ENCODE measurements at regions not wholly inside any gene's neighbourhood (a gene's known extent, or its start where the extent isn't known, plus 50 kb on each side); places are given as distances from the start of the nearest gene placed in this dataset.
"Not testable (repeated sequence)": the region's sequence is repeated elsewhere in the genome, so short reads cannot be mapped to it uniquely, and the experiment has no call there.

DNA sequence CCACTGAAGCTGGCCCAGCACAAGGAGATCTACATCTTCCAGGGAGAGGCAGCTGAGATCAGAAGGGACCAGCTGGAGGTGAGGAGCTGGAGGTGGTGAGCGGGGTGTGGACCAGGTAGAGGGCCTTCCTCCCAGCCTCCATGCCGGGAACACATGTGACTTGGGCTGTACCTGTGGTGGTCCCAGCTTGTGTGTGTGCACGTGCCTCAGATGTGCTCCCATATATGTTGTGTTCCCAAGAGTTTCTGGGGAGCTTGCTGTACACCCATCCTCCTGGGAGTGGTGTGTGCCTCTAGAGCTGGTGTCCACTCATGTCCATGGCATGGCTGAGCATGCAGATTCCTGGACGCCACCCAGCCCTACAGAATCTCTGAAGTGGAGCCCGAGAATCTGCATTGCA is 183.7 kb upstream of the AKAP13 start:
- not testable (repeated sequence) for DNase-seq

DNA sequence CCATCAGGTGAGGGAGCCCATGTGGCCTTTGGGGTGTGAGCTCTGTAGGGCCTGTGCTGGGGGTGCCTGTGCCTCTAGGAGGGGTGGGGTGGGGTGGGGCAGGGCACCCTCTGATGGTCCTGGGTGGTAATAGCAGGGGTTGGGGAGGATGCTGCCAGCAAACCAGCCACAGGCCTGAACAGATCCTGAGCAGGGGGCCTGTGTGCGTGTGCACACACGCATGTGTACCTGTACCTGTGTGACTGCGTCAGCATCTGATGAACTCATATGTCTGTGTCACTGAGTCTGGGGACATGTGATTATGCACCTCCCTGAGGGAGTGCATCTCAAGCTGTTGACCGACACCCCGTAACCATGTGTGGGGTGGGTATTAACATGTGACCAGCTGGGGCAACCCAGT is 182.8 kb upstream of the AKAP13 start:
- DNase-seq: not testable (repeated sequence)

DNA sequence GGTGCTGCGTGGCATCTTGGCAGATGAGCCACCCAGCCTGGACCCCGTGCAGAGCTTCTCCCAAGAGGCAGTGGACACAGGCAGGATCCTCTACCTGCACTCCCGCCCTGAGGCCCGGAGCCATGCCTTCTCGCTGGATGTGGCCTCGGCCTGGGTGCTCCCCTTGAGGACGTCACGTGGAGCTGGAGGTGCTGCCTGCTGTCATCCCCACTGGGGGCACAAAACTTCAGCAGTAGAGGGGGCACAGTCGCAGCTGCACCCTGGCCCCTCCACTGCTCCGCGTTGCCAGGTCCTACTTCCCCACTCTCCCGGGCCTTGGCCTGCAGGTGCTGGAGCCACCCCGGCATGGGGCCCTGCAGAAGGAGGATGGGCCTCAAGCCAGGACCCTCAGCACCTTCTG is 182.0 kb upstream of the AKAP13 start:
- not testable (repeated sequence) for DNase-seq

DNA sequence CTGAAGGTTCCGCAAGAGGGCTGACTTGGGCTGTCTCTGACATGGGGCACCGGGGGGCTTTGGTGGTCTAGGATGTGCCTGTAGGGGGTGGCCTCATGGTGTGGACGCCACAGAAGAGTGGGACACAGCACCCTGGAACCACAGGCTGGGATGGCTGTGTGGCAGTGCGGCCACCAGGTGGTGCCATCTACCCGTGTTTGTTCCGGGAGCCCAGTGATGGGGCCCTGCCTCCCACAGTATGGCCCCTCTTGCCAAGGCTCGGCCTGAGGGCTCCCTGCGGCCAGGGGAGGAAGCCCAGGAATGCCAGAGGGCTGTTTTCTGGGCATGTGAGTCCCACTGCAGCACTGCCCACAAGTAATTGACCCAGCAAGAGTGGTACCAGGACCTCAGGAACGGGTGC is 180.2 kb upstream of the AKAP13 start:
- not testable (repeated sequence) for DNase-seq

DNA sequence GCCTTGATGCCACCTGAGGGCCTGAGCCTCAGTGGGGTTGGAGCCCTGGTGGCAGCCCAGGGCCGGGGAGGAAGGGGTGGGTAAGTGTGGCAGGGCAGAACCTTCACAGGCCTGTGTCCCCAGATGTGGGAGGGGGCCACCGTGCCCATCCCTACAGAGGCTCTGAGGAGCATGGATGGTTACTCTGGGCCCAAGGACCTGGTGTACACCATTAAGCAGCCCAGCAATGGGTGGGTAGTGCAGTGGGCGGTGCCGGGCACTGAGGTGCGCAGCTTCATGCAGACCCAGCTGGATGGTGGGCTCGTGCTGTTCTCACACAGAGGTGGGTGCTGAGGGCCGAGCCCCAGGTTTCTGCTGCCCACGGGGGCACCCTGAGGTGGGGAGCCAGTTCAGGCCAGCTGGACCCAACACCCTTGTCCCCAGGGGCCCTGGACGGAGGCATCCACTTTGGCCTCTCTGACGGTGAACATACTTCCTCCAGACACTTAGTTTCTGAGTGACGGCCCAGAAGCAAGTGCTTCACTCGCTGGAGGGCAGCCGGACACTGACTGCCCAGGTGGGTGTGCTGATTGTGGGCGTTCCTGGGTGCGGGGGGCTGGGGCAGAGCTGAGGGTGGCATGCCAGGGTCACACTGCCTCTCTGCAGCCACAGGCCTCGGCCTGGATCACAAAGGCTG is 179.1 kb upstream of the AKAP13 start:
- not testable (repeated sequence) for DNase-seq

DNA sequence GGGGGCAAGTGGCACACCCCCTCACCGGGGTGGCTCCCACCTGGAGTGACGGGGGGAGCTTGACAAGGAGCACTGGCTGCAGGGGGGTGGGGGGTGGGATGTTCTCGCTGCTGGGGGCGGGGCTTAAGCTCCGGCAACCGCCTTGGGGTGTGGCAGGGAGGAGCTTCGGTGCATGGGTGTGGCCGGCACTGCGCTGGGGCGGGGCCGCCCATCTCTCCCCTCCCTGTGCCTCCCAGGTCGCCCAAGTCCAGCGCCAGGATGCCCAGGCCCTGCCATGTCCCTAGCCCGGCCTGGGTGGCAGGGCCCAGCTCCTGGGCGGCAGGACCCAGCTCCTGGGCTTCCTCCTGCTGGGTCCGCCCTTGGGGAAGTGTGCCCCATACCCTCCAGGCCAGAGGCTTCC is 175.9 kb upstream of the AKAP13 start:
- not testable (repeated sequence) for DNase-seq

DNA sequence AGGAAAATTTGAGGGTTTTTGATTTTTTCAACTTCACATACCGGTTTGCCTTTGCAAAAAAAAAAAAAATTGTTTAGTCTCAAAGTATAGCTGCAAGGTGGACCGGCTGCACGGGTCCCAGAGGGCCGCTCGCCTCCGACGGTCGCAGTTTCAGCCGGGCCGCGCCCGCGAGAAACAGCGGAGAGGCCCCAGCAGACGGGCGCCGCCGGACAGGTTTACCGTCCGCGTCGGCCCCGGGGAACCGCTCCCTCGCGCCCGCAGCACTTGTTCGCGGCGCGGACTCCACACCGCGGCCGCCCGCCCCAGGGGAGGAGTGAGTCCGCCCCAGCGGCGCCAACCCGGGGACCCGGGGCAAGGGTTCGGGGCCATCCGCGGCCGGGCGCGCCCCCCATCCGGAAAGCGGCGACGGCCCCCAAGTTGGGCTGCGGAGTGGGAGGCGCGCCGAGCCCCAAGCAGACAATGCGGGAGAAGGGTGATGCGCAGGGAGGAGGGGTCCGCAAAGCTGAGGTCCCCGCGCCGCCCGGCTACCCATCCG is 146.5 kb upstream of the AKAP13 start:
- DNase-seq: not testable (repeated sequence)

DNA sequence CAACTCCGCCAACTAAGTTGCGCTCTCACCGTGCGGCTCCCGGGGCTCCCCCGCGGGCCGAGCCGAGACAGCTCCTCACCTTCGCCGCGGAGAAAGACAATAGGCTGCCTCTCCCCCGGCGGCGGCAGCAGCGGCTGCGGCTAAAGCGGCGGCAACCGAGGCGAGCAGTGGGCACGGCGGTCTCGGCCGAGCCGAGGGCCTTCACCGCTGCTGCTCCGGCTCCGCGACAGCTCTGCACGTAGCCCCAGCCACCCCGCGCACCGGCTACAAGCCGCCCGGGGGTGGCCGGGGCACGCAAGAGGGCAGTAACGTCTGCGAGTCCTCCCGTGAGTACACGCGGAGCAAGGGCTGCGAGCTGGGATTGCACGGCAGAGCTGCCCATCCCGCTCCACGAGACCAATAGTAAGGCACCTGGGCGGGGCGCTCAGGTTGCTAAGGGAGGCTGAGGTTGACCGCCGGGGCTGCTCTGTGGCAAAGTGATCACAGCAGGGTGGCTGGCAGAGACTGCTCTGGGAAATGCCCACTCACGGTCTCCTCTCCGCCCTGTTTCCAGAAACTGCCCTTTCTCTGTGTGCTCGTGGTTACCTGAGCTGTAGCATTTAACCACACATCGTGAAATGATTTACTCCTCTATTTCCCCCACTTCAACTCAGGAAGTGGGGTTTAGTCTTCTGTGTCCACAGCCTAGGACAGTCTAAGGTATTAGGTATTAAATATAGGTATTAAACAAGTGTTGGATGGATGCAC is 145.8 kb upstream of the AKAP13 start:
- not testable (repeated sequence) for DNase-seq

DNA sequence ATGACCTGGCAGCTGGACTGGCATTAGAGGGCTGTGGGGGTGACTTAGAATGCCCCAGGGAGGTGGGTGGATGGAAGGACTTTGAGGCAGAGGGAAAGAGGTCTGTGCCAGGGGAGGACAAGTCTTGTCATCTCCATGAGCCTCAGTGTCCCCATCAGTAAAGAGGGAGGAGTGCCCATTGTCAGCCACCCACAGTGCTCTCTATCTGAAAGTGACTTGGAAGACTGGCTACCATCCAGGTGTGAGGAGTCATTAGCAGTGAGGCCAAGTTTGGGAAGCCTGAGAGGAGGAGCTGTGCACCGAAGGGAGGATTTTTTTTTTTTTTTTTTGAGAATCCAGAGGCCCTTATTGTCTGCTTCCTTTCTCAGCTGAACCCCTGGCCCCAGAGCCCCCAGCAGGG is 136.3 kb upstream of the AKAP13 start:
- not testable (repeated sequence) for DNase-seq

DNA sequence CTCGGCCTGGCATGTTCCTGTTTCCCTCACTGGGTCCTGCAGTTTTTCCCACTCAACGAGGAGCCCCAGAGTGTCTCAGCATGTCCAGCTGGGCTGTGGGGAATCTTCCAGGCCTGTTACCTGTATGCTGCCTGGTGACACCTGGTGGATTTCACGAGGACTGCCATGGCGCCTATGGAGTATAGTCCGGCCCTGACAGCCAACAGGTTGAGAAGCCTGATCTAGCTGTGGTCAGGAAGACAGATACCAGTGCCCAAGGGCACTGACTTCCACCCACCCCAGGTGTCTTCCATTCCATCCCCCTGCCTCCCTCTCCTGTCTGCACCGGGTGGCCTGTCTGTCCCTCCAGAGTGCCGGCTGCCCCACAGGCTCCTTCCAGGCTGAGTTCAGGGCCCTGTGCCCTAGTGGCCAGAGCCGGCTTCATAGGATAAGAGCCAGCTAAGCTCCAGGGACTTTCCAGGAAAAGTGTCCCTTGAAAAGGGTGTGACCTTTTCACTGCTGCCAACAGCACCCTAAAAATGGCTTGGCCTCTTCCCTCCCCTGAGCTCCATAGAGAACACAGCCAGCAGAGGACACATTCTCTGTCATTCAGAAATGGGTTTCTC is 129.4 kb upstream of the AKAP13 start:
- DNase-seq: not testable (repeated sequence)

DNA sequence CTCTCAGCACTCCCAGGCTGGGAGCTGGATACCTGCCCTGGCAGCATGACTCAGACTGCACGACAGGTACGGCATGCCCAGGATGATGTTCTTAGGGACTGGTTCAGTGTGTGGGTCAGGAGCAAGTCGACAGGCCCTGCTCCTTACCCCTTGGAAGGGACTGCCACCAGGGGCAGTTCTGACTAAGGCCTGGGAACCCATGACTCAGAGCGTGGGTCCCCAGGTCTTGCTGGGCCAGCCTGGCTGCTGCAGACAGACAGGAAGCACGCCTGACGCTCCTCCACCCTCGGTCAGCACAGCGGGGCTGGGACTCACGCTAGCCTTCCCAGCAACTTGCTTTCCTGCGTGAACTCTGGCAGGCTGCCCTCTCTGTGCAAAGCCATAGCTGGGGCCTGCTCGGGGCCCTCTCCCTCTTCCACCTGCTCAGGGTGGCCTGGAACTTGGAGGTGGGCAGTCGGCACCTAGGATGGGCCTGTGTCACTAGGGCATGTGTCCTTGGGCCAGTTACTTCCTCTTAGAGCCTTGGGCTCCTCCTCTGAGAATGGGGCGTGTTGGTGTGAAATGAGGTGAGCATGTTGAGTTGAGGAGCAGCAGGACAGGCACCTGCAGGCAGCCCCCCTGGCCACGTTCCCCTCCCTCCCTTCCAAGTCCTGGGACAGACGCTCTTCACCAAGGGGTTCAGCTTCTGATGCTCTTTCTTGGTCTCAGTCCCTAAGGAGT is 127.0 kb upstream of the AKAP13 start:
- not testable (repeated sequence) for DNase-seq

DNA sequence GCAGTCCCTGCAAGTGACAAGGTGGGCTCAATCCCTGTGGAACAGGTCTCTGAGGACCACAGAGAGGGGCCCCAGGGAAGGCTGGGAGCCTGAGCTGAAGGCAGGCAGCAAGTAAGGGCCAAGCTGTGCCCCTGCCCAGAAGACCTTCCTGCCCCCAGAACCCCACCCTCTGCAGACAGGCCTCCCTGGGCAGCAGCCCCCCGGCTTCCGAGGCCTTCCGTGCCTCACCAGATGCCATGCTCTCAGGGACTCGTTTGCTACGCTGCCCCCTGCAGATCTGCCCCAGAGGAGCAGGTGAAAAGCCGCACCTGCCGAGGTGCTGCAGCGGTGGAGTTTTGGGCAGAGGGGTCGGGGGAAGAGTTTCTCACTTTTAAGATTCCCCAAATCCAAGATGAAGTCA is 125.4 kb upstream of the AKAP13 start:
- DNase-seq: not testable (repeated sequence)

DNA sequence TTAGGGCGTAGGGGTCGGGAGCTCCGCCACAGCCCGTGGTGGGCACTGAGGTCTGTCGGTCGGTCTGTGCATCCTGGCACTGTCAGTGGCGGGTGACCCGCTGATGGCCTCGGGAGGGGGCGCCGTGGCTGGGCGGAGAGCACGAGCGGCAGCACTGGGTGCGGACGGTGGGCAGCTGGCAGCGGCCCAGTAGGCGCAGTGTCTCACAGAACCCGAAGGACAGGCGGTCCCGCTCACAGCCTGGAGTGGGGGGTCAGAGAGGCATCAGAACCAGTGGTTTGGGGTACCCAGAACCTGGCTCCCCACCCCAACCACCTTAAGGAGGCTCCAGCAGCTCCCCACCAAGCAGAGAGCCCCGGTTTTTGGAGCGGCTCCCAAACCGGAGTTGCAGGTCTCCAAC is 124.9 kb upstream of the AKAP13 start:
- DNase-seq: not testable (repeated sequence)

DNA sequence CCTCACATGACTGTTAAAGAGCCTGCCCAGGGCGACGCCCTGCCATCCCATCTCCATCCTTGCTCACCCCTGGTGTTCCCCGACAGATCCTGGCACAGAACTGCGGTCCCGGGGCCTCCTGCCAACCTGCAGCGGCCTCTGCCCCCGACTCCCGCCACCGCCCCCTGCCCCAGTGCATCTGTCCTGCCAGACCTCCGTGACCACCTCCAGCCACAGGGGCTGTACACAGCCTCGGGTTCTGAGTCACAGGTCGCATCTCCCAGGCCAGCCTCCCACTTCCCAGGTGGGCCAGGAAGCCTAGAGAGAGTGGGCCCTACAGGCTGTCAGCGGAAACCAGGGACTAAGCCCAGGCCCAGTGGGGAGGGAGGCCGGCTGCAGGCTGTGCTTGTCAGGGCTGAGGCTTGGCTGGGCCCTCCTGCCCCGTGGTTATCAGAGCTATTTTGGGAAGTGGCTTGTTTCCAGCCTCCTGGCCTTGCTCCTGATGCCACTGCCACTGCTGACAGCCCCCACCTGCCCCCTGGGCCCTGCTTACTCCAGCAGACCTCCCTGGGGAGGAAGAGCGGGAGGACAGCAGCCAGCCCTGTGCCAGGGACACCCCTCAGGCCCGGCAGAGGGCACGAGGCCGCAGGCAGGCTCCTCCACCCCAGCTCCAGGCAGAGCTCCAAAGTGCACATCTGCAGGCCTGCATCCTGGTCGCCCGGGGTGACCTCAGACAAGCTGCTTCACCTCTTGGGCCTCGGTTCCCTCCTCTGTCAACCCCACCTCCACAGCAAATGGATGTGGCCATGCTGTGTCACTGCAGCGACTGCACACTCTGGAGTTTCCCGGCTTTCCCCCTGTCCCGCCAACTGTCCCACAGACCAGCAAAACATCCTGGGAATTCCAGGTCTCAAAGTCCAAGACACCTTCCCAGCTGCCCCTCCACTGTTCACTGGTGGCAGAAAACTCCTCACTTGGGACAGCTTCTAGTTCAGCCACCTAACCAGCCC is 124.1 kb upstream of the AKAP13 start:
- DNase-seq: not testable (repeated sequence)

DNA sequence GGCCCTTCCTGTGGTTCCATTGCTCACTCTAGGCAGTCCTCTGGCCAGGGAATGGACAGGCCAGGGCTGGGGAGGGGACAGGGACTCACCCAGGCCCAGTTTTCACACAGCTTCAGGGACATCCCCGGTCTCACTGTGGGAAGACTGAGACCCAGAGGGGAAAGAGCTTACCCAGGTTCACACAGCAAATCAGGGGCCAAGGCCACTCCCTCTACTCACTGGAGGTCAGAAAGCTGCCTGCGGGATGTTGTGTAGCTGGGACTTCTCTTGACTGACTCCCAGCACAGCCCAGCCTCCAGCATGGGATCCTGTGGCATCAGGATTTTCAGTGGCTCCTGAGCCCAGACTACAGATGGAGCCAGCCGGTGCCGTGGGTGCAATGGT is 122.3 kb upstream of the AKAP13 start:
- DNase-seq: not testable (repeated sequence)

DNA sequence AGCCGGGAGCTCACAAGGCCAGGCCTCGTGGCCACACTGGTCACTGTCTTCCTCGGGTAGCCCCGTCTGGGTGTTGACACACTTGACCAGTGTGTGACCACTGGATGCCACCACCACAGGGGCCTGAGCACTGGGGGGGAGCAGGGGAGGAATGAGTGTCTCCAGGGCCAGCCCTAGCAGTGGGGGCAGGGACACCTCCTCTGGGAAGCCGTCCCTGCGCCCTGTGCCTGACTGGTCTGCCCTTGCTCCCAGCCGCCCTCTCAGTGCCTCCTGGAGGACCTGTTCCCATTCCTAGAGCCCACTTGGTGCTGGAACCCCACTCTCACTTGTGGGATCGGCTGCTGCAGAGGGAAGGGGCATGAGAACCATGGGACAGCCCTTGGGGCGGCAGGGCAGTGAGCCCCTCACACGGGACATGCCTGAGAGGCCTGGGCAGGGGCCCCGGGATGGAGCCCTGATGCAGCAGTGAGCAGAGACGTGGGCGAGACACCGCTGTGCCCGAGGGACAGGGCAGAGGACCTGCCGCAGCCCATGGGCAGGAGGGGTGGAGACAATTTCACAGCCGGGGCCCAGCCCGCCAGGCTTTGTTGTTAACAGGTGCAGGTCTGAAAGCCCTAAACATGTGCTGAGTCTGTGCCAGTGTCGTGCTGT is 121.7 kb upstream of the AKAP13 start:
- not testable (repeated sequence) for DNase-seq

DNA sequence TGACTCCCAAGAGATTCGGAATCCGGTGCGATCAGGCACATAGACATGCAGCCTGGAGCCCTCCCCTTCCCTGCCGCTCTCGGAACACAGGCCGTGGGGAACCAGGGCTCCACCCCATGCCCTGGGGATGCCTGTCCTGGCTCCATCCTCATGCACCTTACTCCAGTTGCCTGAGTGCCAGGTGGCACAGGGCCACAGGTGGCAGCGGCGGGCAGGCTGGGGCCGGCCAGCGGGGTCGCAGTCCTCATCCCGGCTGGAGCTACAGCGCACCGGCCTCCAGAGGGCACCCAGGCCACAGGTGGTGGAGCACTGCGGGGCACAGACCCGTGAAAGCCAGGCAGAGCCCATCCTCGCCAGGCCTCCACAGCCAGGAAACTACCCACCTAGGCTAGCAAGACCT is 119.9 kb upstream of the AKAP13 start:
- not testable (repeated sequence) for DNase-seq

DNA sequence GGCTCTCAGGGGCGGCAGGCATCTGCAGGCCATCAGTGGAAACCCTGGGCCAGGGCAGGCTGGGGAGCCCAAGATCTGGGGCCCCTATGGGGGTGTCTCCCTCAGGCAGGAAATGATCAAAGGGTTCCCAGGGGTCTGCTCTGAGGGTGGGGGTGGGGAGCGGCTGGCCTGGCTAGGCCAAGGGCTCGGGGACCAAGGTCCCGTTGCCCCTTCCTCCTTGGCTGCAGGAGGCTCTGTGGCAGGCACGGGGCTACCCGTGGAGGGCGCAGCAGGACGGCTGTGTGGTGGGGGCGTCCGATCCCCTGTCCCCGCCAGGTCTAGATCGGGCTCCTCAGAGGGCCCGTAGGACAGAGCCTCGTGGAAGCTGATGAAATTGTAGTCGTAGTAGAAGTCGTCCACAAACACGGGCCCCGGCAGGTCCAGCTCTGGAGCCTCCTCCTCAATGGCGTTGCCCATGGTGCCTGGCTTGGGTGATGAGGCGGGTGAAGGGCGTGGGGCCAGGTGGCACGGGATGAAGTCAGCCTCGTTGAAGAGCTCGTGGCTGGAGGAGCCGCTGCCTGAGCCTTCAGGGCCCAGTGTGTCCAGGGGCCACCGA is 117.8 kb upstream of the AKAP13 start:
- not testable (repeated sequence) for DNase-seq

DNA sequence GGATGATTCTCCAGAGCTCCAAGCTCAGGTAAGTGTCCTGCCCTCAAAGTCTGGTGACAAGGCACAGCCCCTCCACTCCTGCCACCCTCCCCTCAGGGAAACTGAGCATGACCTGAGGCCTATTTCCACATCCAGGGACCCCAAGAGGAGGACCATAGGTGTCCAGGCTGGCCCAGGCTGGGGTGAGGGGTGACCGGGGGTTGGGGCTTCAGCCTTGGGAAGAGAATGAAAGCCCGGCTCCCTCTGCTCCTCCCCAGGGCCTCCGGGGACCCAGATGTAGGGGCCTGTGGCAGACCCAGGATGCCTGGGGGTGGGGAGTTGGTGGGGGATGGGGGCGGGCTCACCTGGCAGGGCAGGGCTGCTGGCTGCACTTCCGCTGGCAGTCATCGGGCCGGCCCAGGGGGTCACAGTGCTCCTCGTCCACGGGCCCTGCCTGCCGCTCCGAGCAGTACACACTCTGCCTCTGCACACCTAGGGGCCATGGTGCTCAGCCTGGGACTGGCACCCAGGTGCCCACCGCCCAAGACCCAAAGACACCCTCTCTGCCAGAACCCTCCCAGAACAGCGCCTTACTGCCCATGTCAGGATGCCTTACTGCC is 116.5 kb upstream of the AKAP13 start:
- not testable (repeated sequence) for DNase-seq
